SH-SY5Y (cell line): ENCODE measurements at regions not wholly inside any gene's neighbourhood (a gene's known extent, or its start where the extent isn't known, plus 50 kb on each side); places are given as distances from the start of the nearest gene placed in this dataset.

Source experiments
- GATA2 ChIP-seq: IDR thresholded peaks from 2 replicates; pipeline ENCODE4 v1.6.1; 2011; ENCODE audit warnings: mild to moderate bottlenecking, low read depth, low read length
- GATA3 ChIP-seq: IDR thresholded peaks from 2 replicates; pipeline ENCODE4 v1.6.1; 2011; ENCODE audit warnings: low read depth, mild to moderate bottlenecking, low read length, moderate library complexity

DNA sequence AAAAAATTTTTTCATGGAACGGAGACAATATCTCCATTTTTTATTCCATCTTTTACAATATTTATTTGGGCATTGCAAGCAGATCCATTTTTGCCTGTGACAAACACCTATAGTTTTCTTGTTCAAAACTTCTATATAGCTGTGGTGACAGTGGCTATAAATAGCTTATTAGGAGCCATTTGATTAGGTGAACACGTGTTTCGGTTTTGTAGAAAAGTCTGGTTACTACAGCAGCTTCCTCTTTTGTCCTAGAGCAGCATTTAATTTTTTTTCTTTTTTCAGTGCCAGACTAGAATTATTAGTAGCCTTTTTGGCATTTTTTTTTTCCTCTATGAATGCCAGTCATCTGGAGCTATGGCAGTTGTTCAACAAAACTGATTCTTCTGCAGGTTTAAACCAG is 123.5 kb downstream of the RXFP2 start:
- TF ChIP-seq GATA2 (no peak), GATA3 (no peak)
